ENCODE measurements at regions not wholly inside any gene's neighbourhood (a gene's known extent, or its start where the extent isn't known, plus 50 kb on each side); places are given as distances from the start of the nearest gene placed in this dataset.

DNA sequence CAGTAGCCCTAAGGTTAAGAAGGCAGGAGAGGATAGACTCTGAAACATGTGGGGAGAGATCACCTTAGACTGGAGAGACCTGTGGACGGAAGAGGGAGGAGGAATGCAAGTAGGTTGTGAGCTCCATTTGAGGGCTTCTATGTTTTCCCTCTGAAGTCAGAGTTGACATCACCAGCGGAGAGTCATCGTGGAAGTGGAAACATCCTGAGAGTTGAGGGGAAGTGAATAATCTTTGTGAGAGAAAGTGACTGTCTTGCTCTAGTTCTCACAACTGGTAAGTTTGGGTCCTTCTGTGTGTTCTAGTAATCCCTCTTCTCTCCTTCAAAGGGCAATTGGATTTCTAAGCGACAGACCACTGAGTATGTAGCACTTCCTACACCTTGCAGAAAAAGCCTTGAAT is 103.6 kb upstream of the CCND2 start:
- TF ChIP-seq, protein P1, sequence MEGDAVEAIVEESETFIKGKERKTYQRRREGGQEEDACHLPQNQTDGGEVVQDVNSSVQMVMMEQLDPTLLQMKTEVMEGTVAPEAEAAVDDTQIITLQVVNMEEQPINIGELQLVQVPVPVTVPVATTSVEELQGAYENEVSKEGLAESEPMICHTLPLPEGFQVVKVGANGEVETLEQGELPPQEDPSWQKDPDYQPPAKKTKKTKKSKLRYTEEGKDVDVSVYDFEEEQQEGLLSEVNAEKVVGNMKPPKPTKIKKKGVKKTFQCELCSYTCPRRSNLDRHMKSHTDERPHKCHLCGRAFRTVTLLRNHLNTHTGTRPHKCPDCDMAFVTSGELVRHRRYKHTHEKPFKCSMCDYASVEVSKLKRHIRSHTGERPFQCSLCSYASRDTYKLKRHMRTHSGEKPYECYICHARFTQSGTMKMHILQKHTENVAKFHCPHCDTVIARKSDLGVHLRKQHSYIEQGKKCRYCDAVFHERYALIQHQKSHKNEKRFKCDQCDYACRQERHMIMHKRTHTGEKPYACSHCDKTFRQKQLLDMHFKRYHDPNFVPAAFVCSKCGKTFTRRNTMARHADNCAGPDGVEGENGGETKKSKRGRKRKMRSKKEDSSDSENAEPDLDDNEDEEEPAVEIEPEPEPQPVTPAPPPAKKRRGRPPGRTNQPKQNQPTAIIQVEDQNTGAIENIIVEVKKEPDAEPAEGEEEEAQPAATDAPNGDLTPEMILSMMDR (IDR thresholded peaks at IDR 0.05), result no peak
- TF ChIP-seq EZH2 (IDR thresholded peaks at IDR 0.05; ENCODE audit: borderline replicate concordance, insufficient read depth, low read depth, low read length, poor library complexity, severe bottlenecking), result no peak
